GM23338 (cell line): ENCODE measurements at regions not wholly inside any gene's neighbourhood (a gene's known extent, or its start where the extent isn't known, plus 50 kb on each side); places are given as distances from the start of the nearest gene placed in this dataset.

ENCODE experiments used
- CTCF ChIP-seq, 2 experiments: fragments of 200-600 bp in 1 of 2; sonication (generic) in 1 of 2; conservative IDR thresholded peaks; 2 replicates each; pipeline versions ENCODE4 v1.5.1 to v1.6.1; 2016 to 2017; ENCODE audit warnings: antibody characterized with exemption in 2 of 2, low read depth in 2 of 2, mild to moderate bottlenecking in 2 of 2, moderate library complexity in 1 of 2
- EZH2 ChIP-seq: fragments of 200-600 bp; sonication (generic); IDR thresholded peaks from one replicate; pipeline ENCODE4 v1.8.0; 2017; ENCODE audit warnings: antibody characterized with exemption, mild to moderate bottlenecking, low read depth; ENCODE audit not compliant: unreplicated experiment
- NANOG ChIP-seq: IDR thresholded peaks from 2 replicates; pipeline ENCODE4 v1.6.1; 2016; ENCODE audit warnings: antibody characterized with exemption, borderline replicate concordance
- POLR2AphosphoS5 ChIP-seq: IDR thresholded peaks from 2 replicates; pipeline ENCODE4 v1.6.1; 2016; ENCODE audit warnings: antibody characterized with exemption, low read depth

- TF ChIP-seq POLR2AphosphoS5 = no peak
- TF ChIP-seq NANOG = no peak
- TF ChIP-seq CTCF (conservative IDR thresholded peaks at IDR 0.05; ENCODE audit: low read depth in 2 of 2) = no peak
- no peak for TF ChIP-seq EZH2
Observed at GRCh38 chr1:57772580-57773195, 348.8 kb upstream of the DAB1 start.
